Cardiac muscle cell (in vitro differentiated cells and primary cell): ENCODE measurements at regions not wholly inside any gene's neighbourhood (a gene's known extent, or its start where the extent isn't known, plus 50 kb on each side); places are given as distances from the start of the nearest gene placed in this dataset.
"Not testable (repeated sequence)": the region's sequence is repeated elsewhere in the genome, so short reads cannot be mapped to it uniquely, and the experiment has no call there.

ENCODE experiments used
- DNase-seq, 2 donors: peaks; one replicate each; pipeline versions ENCODE4 v3.0.0 to v3.0.0-alpha.2; 2010 to 2017; ENCODE audit warnings: low read depth in 1 of 2, low spot score in 1 of 2
- H3K27ac ChIP-seq: fragments of 200-600 bp; sonication (generic); 2 replicates; pipeline ENCODE4 v1.5.1; 2016
- H3K27me3 ChIP-seq: fragments of 200-600 bp; sonication (generic); 2 replicates; pipeline ENCODE4 v1.6.0; 2016; ENCODE audit warnings: control low read depth
- H3K36me3 ChIP-seq: fragments of 200-600 bp; sonication (generic); 2 replicates; pipeline ENCODE4 v1.5.1; 2016; ENCODE audit warnings: control low read depth
- H3K4me1 ChIP-seq: fragments of 200-600 bp; sonication (generic); 2 replicates; pipeline ENCODE4 v1.8.1; 2017; ENCODE audit warnings: low read depth, mild to moderate bottlenecking, mixed run types
- H3K4me3 ChIP-seq: fragments of 200-600 bp; sonication (generic); 2 replicates; pipeline ENCODE4 v1.5.1; 2016; ENCODE audit warnings: mild to moderate bottlenecking
- H3K9me3 ChIP-seq: fragments of 200-600 bp; sonication (generic); 2 replicates; pipeline ENCODE4 v1.5.1; 2017; ENCODE audit warnings: low read depth, mild to moderate bottlenecking, control low read depth
- TF ChIP-seq, protein P1 (sequence below): IDR thresholded peaks from 2 replicates; pipeline ENCODE4 v1.5.1; 2012; ENCODE audit warnings: low read depth, mild to moderate bottlenecking, low read length

DNA sequence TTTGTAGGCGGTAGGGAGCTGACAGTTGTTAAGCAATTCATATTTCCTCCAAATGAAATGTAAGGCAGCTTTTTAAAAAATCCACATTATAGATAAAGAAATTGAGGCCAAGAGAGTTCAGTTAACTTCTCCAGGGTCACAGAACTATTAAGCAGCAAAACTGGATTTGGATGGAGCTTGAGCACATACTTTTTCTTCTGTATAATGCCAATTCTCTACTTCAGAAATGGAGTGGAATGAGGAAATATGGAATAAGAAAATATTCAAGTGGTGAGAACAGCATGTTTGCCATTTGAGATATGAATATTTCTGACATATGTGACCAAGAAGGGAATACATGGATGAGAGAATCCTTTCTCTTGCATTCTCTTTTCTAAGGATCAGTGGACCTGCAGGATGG, 233.1 kb downstream of the FOXG1 start:
- TF ChIP-seq, protein P1, sequence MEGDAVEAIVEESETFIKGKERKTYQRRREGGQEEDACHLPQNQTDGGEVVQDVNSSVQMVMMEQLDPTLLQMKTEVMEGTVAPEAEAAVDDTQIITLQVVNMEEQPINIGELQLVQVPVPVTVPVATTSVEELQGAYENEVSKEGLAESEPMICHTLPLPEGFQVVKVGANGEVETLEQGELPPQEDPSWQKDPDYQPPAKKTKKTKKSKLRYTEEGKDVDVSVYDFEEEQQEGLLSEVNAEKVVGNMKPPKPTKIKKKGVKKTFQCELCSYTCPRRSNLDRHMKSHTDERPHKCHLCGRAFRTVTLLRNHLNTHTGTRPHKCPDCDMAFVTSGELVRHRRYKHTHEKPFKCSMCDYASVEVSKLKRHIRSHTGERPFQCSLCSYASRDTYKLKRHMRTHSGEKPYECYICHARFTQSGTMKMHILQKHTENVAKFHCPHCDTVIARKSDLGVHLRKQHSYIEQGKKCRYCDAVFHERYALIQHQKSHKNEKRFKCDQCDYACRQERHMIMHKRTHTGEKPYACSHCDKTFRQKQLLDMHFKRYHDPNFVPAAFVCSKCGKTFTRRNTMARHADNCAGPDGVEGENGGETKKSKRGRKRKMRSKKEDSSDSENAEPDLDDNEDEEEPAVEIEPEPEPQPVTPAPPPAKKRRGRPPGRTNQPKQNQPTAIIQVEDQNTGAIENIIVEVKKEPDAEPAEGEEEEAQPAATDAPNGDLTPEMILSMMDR = no peak
- Histone ChIP-seq H3K27me3 (no peaks in the 10 kb centered on the region), H3K4me1 (no peaks in the 10 kb centered on the region), H3K9me3 (no peaks in the 10 kb centered on the region), H3K36me3 (no peaks in the 10 kb centered on the region), H3K4me3 (no peak overlapping the region), H3K27ac (no peak overlapping the region)
- DNase-seq = no peak

DNA sequence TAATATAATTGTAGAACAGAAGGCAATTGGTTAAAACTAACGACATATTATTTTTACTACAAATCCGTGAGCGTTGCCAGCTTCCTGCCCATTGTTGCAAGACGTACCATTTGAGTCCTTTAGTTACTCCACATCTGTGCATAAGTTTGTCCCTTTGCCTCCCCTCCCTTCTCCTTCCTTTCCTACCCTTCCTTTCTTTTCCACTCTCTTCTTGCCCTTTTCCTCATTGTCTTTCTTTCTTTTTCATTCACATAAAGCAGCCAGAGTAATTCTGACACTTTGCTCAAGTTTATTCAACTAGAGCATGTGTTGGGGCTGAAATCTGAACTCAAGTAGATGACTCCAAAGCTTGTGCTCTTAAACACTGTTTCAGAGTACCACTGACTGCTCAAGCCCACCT, 239.1 kb downstream of the FOXG1 start:
- H3K4me1 ChIP-seq = no peaks in the 10 kb centered on the region
- TF ChIP-seq, protein P1 = no peak
- H3K4me3 ChIP-seq = no peak overlapping the region
- DNase-seq = no peak
- H3K27ac ChIP-seq = no peak overlapping the region
- H3K27me3 ChIP-seq = no peaks in the 10 kb centered on the region
- H3K9me3 ChIP-seq = no peaks in the 10 kb centered on the region
- H3K36me3 ChIP-seq = no peaks in the 10 kb centered on the region

GRCh38 chr14:29007990-29008389, 241.4 kb downstream of the FOXG1 start:
- no peaks in the 10 kb centered on the region for H3K36me3 ChIP-seq
- TF ChIP-seq, protein P1 = no peak
- no peaks in the 10 kb centered on the region for H3K9me3 ChIP-seq
- no peak overlapping the region for H3K27ac ChIP-seq
- H3K4me3 ChIP-seq = no peak overlapping the region
- no peak for DNase-seq
- no peaks in the 10 kb centered on the region for H3K27me3 ChIP-seq
- no peaks in the 10 kb centered on the region for H3K4me1 ChIP-seq

DNA sequence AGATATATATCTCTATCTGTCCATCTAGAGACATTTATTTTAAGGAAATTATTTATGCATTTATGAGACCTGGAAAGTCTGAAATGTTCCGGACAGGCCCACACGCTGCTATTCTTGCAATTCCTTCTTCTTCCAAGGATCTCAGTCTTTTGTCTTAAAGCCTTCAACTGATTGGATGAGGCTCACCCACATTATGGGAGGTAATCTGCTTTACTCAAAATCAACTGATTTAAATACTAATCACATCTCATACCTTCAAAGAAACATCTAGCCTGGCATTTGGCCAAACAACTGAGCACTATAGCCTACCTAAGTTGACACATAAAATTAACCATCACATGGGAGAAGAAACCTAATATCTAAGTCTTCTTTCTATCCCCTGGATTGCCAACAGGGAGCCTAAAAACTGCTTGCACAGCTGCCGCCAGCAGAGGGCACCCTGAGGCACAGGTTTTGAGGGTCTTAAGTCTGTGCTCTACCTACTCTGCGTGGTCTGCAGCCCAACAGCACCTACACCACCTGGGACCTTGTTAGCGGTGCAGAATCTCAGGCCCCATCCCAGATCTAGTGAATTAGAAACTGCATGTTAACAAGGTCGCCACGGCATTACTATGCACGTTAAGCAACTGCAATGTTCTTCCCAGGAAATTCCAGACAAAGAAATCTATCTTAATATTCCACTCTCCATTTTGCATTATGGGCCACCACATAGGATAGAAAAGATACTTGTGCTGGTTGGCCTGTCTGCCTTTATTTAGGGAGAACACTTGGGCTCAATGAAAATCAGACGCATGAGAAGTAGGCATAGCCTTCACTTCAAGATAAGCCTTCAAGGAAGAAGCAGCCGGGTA, 249.7 kb downstream of the FOXG1 start:
- Histone ChIP-seq H3K27me3 (no peaks in the 10 kb centered on the region), H3K36me3 (no peaks in the 10 kb centered on the region), H3K27ac (no peak overlapping the region), H3K4me1 (no peaks in the 10 kb centered on the region), H3K4me3 (no peak overlapping the region), H3K9me3 (no peaks in the 10 kb centered on the region)
- TF ChIP-seq, protein P1 = peak; percentile 95
- peak; percentile 67 to 73 for DNase-seq

DNA sequence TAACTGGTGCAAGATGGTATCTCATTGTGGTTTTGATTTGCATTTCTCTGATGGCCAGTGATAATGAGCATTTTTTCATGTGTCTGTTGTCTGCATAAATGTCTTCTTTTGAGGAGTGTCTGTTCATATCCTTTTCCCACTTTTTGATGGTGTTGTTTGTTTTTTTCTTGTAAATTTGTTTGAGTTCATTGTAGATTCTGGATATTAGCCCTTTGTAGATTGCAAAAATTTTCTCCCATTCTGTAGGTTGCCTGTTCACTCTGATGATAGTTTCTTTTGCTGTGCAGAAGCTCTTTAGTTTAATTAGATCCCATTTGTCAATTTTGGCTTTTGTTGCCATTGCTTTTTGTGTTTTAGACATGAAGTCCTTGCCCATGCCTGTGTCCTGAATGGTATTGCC, 256.9 kb downstream of the FOXG1 start:
- DNase-seq, H3K9me3 ChIP-seq, H3K4me3 ChIP-seq, H3K27ac ChIP-seq, H3K4me1 ChIP-seq, H3K36me3 ChIP-seq, H3K27me3 ChIP-seq: not testable (repeated sequence)

DNA sequence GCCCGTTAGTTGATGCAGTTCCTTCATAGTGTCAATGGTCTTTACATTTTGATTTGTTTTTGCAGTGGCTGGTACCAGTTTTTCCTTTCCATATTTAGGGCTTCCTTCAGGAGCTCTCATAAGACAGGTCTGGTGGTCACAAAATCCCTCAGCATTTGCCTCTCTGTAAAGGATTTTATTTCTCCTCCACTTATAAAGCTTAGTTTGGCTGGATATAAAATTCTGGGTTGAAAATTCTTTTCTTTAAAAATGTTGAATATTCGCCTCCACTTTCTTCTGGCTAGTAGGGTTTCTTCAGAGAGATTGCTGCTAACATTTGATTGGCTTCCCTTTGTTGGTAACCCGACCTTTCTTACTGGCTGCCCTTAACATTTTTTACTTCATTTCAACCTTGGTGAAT, 260.9 kb downstream of the FOXG1 start:
- not testable (repeated sequence) for H3K36me3 ChIP-seq, H3K9me3 ChIP-seq, H3K27ac ChIP-seq, H3K4me1 ChIP-seq, H3K4me3 ChIP-seq, DNase-seq, H3K27me3 ChIP-seq

DNA sequence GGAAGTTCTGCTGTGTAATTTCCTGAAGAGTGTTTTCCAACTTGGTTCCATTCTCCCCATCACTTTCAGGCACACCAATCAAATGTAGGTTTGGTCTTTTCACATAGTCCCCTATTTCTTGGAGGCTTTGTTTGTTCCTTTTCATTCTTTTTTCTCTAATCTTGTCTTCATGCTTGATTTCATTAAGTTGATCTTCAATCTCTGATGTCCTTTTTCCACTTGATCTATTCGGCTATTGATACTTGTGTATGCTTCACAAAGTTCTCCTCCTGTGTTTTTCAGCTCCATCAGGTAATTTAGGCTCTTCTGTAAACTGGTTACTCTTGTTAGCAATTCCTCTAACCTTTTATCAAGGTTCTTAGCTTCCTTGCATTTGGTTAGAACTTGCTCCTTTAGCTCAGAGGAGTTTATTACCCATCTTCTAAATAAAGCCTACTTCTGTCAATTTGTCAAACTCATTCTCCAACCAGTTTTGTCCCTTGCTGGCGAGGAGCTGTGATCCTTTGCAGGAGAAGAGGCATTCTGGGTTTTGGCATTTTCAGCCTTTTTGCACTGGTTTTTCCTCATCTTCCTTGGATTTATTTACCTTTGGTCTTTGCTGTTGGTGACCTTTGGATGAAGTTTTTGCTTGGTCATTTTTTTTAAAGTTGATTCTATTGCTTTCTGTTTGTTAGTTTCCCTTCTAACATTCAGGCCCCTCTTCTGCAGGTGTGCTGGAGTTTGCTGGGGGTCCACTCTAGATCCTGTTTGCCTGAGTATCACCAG, 261.5 kb downstream of the FOXG1 start:
- not testable (repeated sequence) for H3K27me3 ChIP-seq, H3K4me3 ChIP-seq, H3K27ac ChIP-seq, H3K4me1 ChIP-seq, H3K9me3 ChIP-seq, H3K36me3 ChIP-seq, DNase-seq
